Endodermal cell (in vitro differentiated cells): ENCODE measurements at regions not wholly inside any gene's neighbourhood (a gene's known extent, or its start where the extent isn't known, plus 50 kb on each side); places are given as distances from the start of the nearest gene placed in this dataset.
A peak's percentile ranks its signal among the peaks of the same experiment; 100 is the strongest.

Experiments used
- DNase-seq: peaks from one replicate; pipeline ENCODE4 v3.0.0-alpha.2; 2017
- H3K27ac ChIP-seq: 2 replicates; pipeline ENCODE4 v1.5.1; 2013; ENCODE audit warnings: mild to moderate bottlenecking, low read depth, low read length, moderate library complexity
- H3K27me3 ChIP-seq: 2 replicates; pipeline ENCODE4 v1.6.1; 2013; ENCODE audit warnings: mild to moderate bottlenecking, low read length, moderate library complexity; ENCODE audit not compliant: insufficient read depth, control insufficient read depth, poor library complexity, severe bottlenecking
- H3K36me3 ChIP-seq: 2 replicates; pipeline ENCODE4 v1.7.0; 2013; ENCODE audit warnings: mild to moderate bottlenecking, low read length, moderate library complexity; ENCODE audit not compliant: control insufficient read depth, insufficient read depth
- H3K4me1 ChIP-seq: one replicate; pipeline ENCODE4 v1.7.0; 2013; ENCODE audit warnings: low read length; ENCODE audit not compliant: control insufficient read depth, insufficient read depth
- H3K4me3 ChIP-seq: 2 replicates; pipeline ENCODE4 v1.5.1; 2013; ENCODE audit warnings: mild to moderate bottlenecking, low read length, moderate library complexity
- H3K9ac ChIP-seq: 2 replicates; pipeline ENCODE4 v1.6.1; 2013; ENCODE audit warnings: mild to moderate bottlenecking, low read length, moderate library complexity; ENCODE audit not compliant: poor library complexity, severe bottlenecking; ENCODE audit errors: extremely low read depth
- H3K9me3 ChIP-seq: 2 replicates; pipeline ENCODE4 v1.6.1; 2013; ENCODE audit warnings: mild to moderate bottlenecking, low read length, moderate library complexity; ENCODE audit not compliant: control insufficient read depth
- H3K27ac Mint-ChIP-seq: 2 replicates; pipeline ENCODE4 v1.8.0; 2020; ENCODE audit warnings: mixed read lengths
- H3K27me3 Mint-ChIP-seq: 2 replicates; pipeline ENCODE4 v1.8.0; 2021; ENCODE audit warnings: mild to moderate bottlenecking, mixed read lengths; ENCODE audit not compliant: insufficient read depth
- H3K36me3 Mint-ChIP-seq: 2 replicates; pipeline ENCODE4 v1.8.0; 2020; ENCODE audit warnings: low read depth, mixed read lengths
- H3K4me1 Mint-ChIP-seq: 2 replicates; pipeline ENCODE4 v1.8.0; 2020; ENCODE audit warnings: mixed read lengths
- H3K4me3 Mint-ChIP-seq: 2 replicates; pipeline ENCODE4 v1.8.0; 2020; ENCODE audit warnings: mild to moderate bottlenecking, moderate library complexity, mixed read lengths
- H3K9me3 Mint-ChIP-seq: 2 replicates; pipeline ENCODE4 v1.8.0; 2020; ENCODE audit warnings: mild to moderate bottlenecking, mixed read lengths
- CTCF ChIP-seq: fragments of 200-600 bp; sonication (generic); conservative IDR thresholded peaks from 2 replicates; pipeline ENCODE4 v1.5.0; 2021; ENCODE audit warnings: antibody characterized with exemption, mild to moderate bottlenecking
- WGBS, 2 experiments: methylation state at CpG; one replicate each; pipeline versions ENCODE4 v1.1.5 to v1.1.7; 2013; ENCODE audit warnings: missing lambda C conversion rate in 2 of 2, mixed read lengths in 1 of 2; ENCODE audit not compliant: insufficient coverage in 1 of 2, insufficient read length in 1 of 2; 5-methylcytosine and 5-hydroxymethylcytosine counted together

- DNase-seq = no peak
- Mint-ChIP-seq H3K4me3 (no peak overlapping the region), H3K9me3 (no peaks in the 10 kb centered on the region), H3K4me1 (no peaks in the 10 kb centered on the region), H3K36me3 (no peaks in the 10 kb centered on the region), H3K27me3 (no peaks in the 10 kb centered on the region), H3K27ac (no peak overlapping the region)
- Histone ChIP-seq H3K4me1 (no peaks in the 10 kb centered on the region), H3K27ac (no peak overlapping the region), H3K9me3 (no peaks in the 10 kb centered on the region), H3K36me3 (no peaks in the 10 kb centered on the region), H3K27me3 (no peaks in the 10 kb centered on the region), H3K4me3 (no peak overlapping the region), H3K9ac (no peak overlapping the region)
- WGBS, 2 experiments = 95 to 97% methylated on average over 13 to 17 of the region's 17 CpGs
- peak; percentile 17 for TF ChIP-seq CTCF
These were observed 95.3 kb upstream of the TCERG1L start for GRCh38 chr10:131406676-131407392.

GRCh38 chr10:131418681-131419080, 107.2 kb upstream of the TCERG1L start:
- Histone ChIP-seq H3K27ac (no peak overlapping the region), H3K9me3 (no peaks in the 10 kb centered on the region), H3K4me3 (no peak overlapping the region), H3K27me3 (no peaks in the 10 kb centered on the region), H3K36me3 (no peaks in the 10 kb centered on the region), H3K9ac (no peak overlapping the region), H3K4me1 (no peaks in the 10 kb centered on the region)
- 87 to 100% methylated on average over 3 to 4 of the region's 5 CpGs for WGBS, 2 experiments
- no peaks in the 10 kb centered on the region for H3K4me1 Mint-ChIP-seq
- no peaks in the 10 kb centered on the region for H3K36me3 Mint-ChIP-seq
- DNase-seq = no peak
- no peak for TF ChIP-seq CTCF
- H3K27me3 Mint-ChIP-seq = peaks cover 4% of the 10 kb centered on the region
- no peak overlapping the region for H3K4me3 Mint-ChIP-seq
- no peak overlapping the region for H3K27ac Mint-ChIP-seq
- no peaks in the 10 kb centered on the region for H3K9me3 Mint-ChIP-seq

- no peak overlapping the region for H3K9ac ChIP-seq
- Mint-ChIP-seq H3K4me1 (no peaks in the 10 kb centered on the region), H3K27me3 (peaks cover 4% of the 10 kb centered on the region), H3K36me3 (no peaks in the 10 kb centered on the region), H3K4me3 (no peak overlapping the region), H3K27ac (no peak overlapping the region), H3K9me3 (no peaks in the 10 kb centered on the region)
- no peaks in the 10 kb centered on the region for H3K36me3 ChIP-seq
- no peak overlapping the region for H3K27ac ChIP-seq
- DNase-seq = no peak
- no peaks in the 10 kb centered on the region for H3K4me1 ChIP-seq
- WGBS, 2 experiments = 93 to 97% methylated on average over 19 to 22 of the region's 22 CpGs
- no peaks in the 10 kb centered on the region for H3K27me3 ChIP-seq
- H3K9me3 ChIP-seq = no peaks in the 10 kb centered on the region
- no peak overlapping the region for H3K4me3 ChIP-seq
- TF ChIP-seq CTCF = no peak
These were observed 108.3 kb upstream of the TCERG1L start for GRCh38 chr10:131419797-131420196.
